Calu3 (cell line): ENCODE measurements at regions not wholly inside any gene's neighbourhood (a gene's known extent, or its start where the extent isn't known, plus 50 kb on each side); places are given as distances from the start of the nearest gene placed in this dataset.

Source experiments
- BruUV-seq: library from RNA; stranded (reverse); fragments of 400-500 nt; replicated peaks from 2 replicates; lab custom pipeline; 2021; lab: Mats Ljungman, UMichigan
- CTCF ChIA-PET: fragments of 300-600 bp; sonication (Branson Sonifier 250); formaldehyde crosslinking; loops from one replicate; lab custom pipeline; 2022; ENCODE audit warnings: antibody characterized with exemption; lab: Charles Lee
- DNase-seq: peaks from one replicate; pipeline ENCODE4 v3.0.0; 2022
- H3K27ac Mint-ChIP-seq: one replicate; pipeline ENCODE4 v1.8.0; 2022; ENCODE audit warnings: mixed read lengths; ENCODE audit not compliant: unreplicated experiment
- H3K27me3 Mint-ChIP-seq: one replicate; pipeline ENCODE4 v1.8.0; 2022; ENCODE audit warnings: mixed read lengths; ENCODE audit not compliant: unreplicated experiment
- H3K36me3 Mint-ChIP-seq: one replicate; pipeline ENCODE4 v1.8.0; 2022; ENCODE audit warnings: mild to moderate bottlenecking, moderate library complexity, mixed read lengths; ENCODE audit not compliant: insufficient read depth, unreplicated experiment
- H3K4me1 Mint-ChIP-seq: one replicate; pipeline ENCODE4 v1.8.0; 2022; ENCODE audit warnings: mild to moderate bottlenecking, low read depth, mixed read lengths; ENCODE audit not compliant: unreplicated experiment
- H3K4me3 Mint-ChIP-seq: one replicate; pipeline ENCODE4 v1.8.0; 2022; ENCODE audit warnings: mild to moderate bottlenecking, low read depth, moderate library complexity, mixed read lengths; ENCODE audit not compliant: unreplicated experiment
- H3K9me3 Mint-ChIP-seq: one replicate; pipeline ENCODE4 v1.8.0; 2022; ENCODE audit warnings: low read depth, mixed read lengths; ENCODE audit not compliant: unreplicated experiment
- CTCF ChIP-seq: fragments of 200-600 bp; IDR thresholded peaks from one replicate; pipeline ENCODE4 v1.8.0; 2022; ENCODE audit warnings: antibody characterized with exemption; ENCODE audit not compliant: unreplicated experiment
- intact Hi-C: fragments of 100-400 bp; cut with micrococcal nuclease; formaldehyde crosslinking; loops from one replicate; pipeline ENCODE4 v1.10.0; 2022; ENCODE audit not compliant: unreplicated experiment

GRCh38 chr2:129757366-129757914 lies 222.0 kb upstream of the RAB6C start:
- no peak for TF ChIP-seq CTCF
- intact Hi-C loops = no loop called here
- no TSS peak for BruUV-seq
- Mint-ChIP-seq H3K4me1 (no peaks in the 10 kb centered on the region), H3K27ac (no peak overlapping the region), H3K4me3 (no peak overlapping the region), H3K27me3 (peaks cover 13% of the 10 kb centered on the region), H3K9me3 (peaks cover 5% of the 10 kb centered on the region), H3K36me3 (no peaks in the 10 kb centered on the region)
- no peak for DNase-seq
- CTCF ChIA-PET = no interaction called here

- Mint-ChIP-seq H3K9me3 (peaks cover 5% of the 10 kb centered on the region), H3K27me3 (peaks cover 13% of the 10 kb centered on the region), H3K4me1 (no peaks in the 10 kb centered on the region), H3K4me3 (no peak overlapping the region), H3K27ac (no peak overlapping the region), H3K36me3 (no peaks in the 10 kb centered on the region)
- TF ChIP-seq CTCF = no peak
- intact Hi-C loops = no loop called here
- no peak for DNase-seq
- CTCF ChIA-PET = no interaction called here
- BruUV-seq = no TSS peak
Measured at GRCh38 chr2:129757915-129758783, 221.3 kb upstream of the RAB6C start.

- no peak for TF ChIP-seq CTCF
- H3K4me1 Mint-ChIP-seq = no peaks in the 10 kb centered on the region
- H3K36me3 Mint-ChIP-seq = no peaks in the 10 kb centered on the region
- no TSS peak for BruUV-seq
- H3K9me3 Mint-ChIP-seq = peaks cover 5% of the 10 kb centered on the region
- H3K27ac Mint-ChIP-seq = no peak overlapping the region
- intact Hi-C loops = no loop called here
- no peak for DNase-seq
- H3K4me3 Mint-ChIP-seq = no peak overlapping the region
- peaks cover 13% of the 10 kb centered on the region for H3K27me3 Mint-ChIP-seq
- CTCF ChIA-PET = no interaction called here
Measured at GRCh38 chr2:129758784-129759471, 220.5 kb upstream of the RAB6C start.

- no peak overlapping the region for H3K4me3 Mint-ChIP-seq
- intact Hi-C loops = no loop called here
- CTCF ChIA-PET = no interaction called here
- peaks cover 13% of the 10 kb centered on the region for H3K27me3 Mint-ChIP-seq
- H3K9me3 Mint-ChIP-seq = peaks cover 5% of the 10 kb centered on the region
- no peak for TF ChIP-seq CTCF
- no peak overlapping the region for H3K27ac Mint-ChIP-seq
- no peak for DNase-seq
- H3K4me1 Mint-ChIP-seq = no peaks in the 10 kb centered on the region
- no peaks in the 10 kb centered on the region for H3K36me3 Mint-ChIP-seq
- no TSS peak for BruUV-seq
Measured at GRCh38 chr2:129759472-129760010, 219.9 kb upstream of the RAB6C start.
